HG02763 (cell line): ENCODE measurements at regions not wholly inside any gene's neighbourhood (a gene's known extent, or its start where the extent isn't known, plus 50 kb on each side); places are given as distances from the start of the nearest gene placed in this dataset.
"Not testable (repeated sequence)": the region's sequence is repeated elsewhere in the genome, so short reads cannot be mapped to it uniquely, and the experiment has no call there.

Experiments
- ATAC-seq: cut with Tn5 transposase; IDR thresholded peaks from one replicate; pipeline ENCODE4 v1.9.1; 2021; ENCODE audit warnings: mild to moderate bottlenecking, moderate library complexity; ENCODE audit not compliant: unreplicated experiment

DNA sequence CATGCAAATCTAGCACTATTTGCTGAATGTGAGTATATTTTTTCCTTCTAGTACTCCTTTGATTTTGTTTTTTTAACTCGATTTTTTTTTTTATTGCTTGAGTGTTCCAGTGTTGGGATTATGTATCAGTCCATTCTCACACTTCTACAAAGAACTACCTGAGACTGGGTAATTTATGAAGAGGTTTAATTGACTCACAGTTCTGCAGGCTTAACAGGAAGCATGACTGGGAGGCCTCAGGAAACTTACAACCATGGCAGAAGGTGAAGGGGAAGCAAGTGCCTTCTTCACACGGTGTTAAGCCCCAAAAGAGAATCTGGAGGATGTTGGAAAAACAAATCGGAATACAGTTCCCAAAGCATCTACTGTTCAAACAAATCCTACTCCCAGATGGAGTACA lies 69.1 kb downstream of the ZNF518B start:
- ATAC-seq, result not testable (repeated sequence)

GRCh38 chr4:10385994-10386394 lies 71.2 kb downstream of the ZNF518B start:
- no peak for ATAC-seq

DNA sequence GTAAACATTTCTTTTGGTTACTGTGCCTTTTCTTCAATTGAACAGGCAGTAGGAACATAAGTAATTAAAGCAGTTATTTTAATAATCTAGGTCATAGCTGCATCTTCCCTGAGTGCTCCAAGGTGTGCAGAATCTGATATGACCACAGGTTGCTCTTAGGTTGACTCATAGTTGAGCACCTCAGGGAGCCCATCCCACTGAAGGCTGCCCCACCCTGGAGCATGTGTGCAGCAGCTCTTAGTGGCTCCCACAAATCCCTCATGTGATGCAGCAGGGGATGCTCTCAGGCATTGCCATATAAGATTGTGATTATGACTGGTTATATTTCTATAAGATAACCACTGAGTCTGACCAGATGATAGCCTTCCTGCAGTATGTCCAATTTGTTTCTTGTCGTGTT lies 72.3 kb downstream of the ZNF518B start:
- no peak for ATAC-seq

DNA sequence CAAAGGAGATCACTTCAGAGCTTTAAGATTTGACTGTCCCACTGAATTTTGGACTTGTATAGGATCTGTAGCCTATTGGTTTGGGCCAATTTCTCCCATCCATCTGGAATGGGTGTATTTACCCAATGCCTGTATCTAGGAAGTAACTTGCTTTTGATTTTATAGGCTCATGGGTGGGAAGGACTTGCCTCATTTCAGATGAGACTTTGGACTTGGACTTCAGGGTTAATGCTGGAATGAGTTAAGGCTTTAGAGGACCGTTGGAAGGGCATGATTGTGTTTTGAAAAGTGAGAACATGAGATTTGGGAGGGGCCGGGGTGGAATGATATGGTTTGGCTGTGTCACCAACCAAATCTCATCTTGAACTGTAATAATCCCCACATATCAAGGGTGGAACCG lies 73.8 kb downstream of the ZNF518B start:
- no peak for ATAC-seq

GRCh38 chr4:10382171-10382570 lies 75.1 kb downstream of the ZNF518B start:
- ATAC-seq, result not testable (repeated sequence)

- no peak for ATAC-seq
Measured at GRCh38 chr4:10381146-10381545, 76.1 kb downstream of the ZNF518B start.

GRCh38 chr4:10380735-10381134 lies 76.5 kb downstream of the ZNF518B start:
- ATAC-seq, result no peak

GRCh38 chr4:10371869-10372471 lies 85.3 kb downstream of the ZNF518B start:
- no peak for ATAC-seq

DNA sequence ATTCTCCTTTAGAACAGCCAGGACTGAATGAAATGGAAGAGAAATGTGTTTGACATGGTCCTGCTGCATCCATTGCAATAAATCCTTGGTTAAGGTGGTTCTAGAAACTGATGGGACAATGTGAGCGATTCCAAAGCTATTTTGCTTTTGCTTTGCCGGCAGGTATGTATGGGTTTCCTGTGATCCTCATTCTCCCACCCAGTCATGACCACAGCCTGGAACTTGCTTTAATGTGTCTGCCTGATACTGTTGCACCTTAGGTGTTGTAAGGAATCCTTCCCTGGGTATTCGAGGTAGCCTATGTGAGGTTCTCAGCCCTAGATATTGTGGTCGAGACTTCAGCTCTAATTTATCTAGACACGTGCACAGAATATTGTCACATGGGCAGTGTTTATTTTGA lies 86.1 kb downstream of the ZNF518B start:
- ATAC-seq, result no peak

DNA sequence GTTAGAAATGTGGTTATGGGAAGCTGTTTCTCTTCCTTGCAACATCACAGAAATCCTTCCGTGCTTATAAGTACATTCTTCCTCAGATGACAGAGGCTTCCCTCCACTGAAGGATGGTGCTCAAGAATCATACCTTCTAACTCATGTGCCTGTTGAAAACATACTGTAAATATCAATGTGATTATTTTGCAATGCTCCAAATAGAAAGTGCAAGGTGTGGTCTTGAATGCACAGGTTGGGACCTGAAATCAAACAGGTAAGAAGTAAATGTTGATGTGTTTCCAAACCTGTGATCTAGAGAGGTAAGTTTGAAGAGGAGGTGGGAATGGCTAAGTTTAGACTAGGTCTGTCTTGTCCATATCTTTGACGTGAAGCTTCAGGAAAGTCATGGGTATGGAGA lies 87.7 kb downstream of the ZNF518B start:
- no peak for ATAC-seq

DNA sequence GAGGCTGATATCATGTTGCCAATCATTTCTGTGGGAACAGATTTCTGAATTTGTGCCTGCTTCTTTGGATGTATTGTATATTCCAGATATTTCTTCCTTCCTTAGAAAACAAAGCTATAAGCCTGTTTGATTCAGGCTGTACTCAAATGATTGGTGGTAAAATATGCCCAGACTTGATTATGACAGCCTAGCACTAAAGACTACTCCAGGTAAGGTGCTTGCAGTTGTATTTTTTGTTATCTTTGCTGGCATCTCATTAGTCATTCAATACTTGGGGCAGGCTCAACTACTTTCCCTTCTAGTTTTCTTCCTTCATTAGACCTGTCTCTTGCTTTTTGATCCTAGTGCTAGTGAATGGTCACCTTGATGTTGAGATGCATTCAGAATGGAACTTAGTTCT lies 90.6 kb downstream of the ZNF518B start:
- no peak for ATAC-seq

DNA sequence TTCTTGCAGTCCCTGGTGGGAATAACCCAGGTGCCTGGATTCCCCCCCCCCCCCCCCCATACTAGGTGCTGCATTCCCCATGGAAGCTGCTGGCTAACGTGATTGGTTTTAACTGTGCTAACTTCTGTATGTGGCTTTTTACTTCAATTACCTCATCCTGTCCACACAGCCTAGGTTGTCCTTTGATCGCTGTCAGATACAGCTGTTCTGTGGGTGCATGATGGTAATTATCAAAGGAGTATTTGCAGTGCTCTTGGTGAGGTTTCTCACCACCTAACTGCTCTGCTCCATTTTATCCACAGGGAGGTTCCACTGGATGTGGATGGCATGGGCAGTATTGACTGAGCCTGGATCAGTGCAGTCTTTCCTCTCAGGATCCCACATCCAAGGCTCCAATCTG lies 93.0 kb downstream of the ZNF518B start:
- no peak for ATAC-seq

DNA sequence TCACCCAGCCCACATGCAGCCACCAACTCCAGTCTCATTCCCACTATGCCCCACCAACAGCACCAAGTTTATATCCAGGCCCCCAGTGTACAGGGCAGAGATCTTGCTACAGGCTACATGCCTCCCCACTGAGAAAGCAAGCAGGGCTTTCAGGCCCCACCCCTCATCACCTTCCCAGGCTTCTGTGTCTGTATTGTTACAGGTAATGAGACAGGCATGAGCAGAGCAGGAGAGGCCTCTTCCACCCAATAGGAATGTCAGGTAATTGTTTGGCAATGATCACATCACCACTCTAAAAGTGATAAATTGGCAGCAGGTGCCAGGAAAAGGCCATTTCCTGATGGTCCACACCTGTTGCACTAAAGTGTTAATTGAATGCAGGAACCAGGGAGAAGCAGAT lies 102.5 kb downstream of the ZNF518B start:
- ATAC-seq, result no peak

- ATAC-seq, result no peak
Measured at GRCh38 chr4:10354225-10354624, 103.0 kb downstream of the ZNF518B start.

GRCh38 chr4:10353110-10353509 lies 104.1 kb downstream of the ZNF518B start:
- ATAC-seq, result no peak

GRCh38 chr4:10348241-10348640 lies 109.0 kb downstream of the ZNF518B start:
- ATAC-seq, result no peak

GRCh38 chr4:10347815-10348214 lies 109.4 kb downstream of the ZNF518B start:
- no peak for ATAC-seq

GRCh38 chr4:10347281-10347795 lies 109.9 kb downstream of the ZNF518B start:
- no peak for ATAC-seq

DNA sequence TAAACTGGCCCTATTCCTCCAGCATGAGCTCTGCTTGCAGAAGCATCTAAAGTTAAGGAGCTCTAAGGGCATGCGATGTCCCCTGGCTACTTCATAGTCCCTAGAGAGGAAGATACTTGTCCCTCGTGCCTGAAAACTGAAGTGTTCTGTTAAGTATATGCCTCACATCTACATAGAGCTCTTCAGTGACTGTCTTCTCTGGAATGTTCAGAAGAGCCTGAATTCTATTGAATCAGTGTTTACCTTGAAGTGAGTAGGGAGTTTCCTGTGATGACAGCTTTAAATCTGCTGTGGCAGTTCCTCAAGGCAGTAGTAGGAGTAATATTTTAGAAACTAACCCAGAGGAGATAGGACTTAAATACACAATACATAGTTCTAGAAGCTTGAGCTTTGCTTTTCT lies 111.2 kb downstream of the ZNF518B start:
- no peak for ATAC-seq

DNA sequence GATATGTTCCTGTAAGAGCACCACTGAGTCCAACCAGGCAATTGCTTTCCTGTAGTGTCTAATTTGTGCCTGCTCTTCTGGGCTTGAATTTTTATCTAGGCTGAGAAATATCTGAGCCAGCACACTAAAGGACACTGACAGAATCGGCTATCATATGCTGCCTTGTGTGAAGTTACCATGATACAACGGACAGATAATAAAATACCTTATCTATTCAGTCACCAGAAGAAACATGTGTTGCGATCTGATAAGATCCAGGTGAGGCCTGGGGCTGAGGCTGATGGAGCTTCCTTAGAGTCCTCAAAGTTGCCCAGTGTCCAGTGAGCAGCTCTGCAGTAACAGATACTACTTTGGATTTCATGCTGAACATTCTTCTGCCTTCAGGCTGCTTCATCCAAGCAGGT lies 111.8 kb downstream of the ZNF518B start:
- no peak for ATAC-seq

DNA sequence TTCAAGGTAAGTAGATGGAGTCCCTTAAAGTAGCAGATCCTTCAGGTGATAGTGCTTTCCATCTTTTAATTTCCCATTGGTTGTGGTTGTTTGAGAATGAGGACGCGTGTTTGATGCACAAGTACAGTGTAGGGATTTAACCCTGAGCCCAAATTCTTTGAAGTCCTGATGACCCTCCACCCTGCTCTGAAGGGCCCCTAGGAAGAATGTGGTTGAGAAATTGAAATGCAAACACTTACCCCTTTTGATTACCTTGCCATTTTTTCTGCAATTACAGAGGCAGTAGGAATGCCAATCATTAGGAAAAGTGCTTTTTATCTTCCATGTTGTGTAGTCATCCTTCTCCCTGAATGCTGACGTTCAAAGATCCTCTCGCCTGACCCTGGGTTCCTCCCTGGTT lies 112.4 kb downstream of the ZNF518B start:
- ATAC-seq, result no peak

- ATAC-seq, result no peak
Measured at GRCh38 chr4:10343656-10344055, 113.6 kb downstream of the ZNF518B start.

- no peak for ATAC-seq
Measured at GRCh38 chr4:10342866-10343265, 114.4 kb downstream of the ZNF518B start.
